ENCODE measurements at regions not wholly inside any gene's neighbourhood (a gene's known extent, or its start where the extent isn't known, plus 50 kb on each side); places are given as distances from the start of the nearest gene placed in this dataset.

- CTCF ChIA-PET: no interaction called here
- Histone ChIP-seq H3K36me3 (ENCODE audit: control insufficient read depth in 1 of 2, insufficient read depth in 2 of 2, low read length in 2 of 2) (no peaks in the 10 kb centered on the region), H3K27me3 (ENCODE audit: insufficient read depth, low read length) (no peaks in the 10 kb centered on the region), H3K79me2 (ENCODE audit: insufficient read depth, low read length) (no peaks in the 10 kb centered on the region), H3K4me3 (replicated peaks in 1 of 2; ENCODE audit: low read depth in 1 of 2, low read length in 2 of 2) (no peak overlapping the region), H3K9ac (ENCODE audit: low read length) (no peak overlapping the region), H3K4me2 (ENCODE audit: low read length) (no peak overlapping the region), H3K9me2 (ENCODE audit: insufficient read depth) (no peaks in the 10 kb centered on the region), H2AFZ (ENCODE audit: low read depth, low read length, poor library complexity, severe bottlenecking) (no peak overlapping the region), H3K4me1 (ENCODE audit: control insufficient read depth in 1 of 2, insufficient read depth in 2 of 2, low read length in 2 of 2) (no peaks in the 10 kb centered on the region), H3K27ac (ENCODE audit: low read depth, low read length) (no peak overlapping the region), H3K9me3 (ENCODE audit: control insufficient read depth in 1 of 2, insufficient read depth in 1 of 2, low read depth in 1 of 2, low read length in 2 of 2) (peaks cover 10% of the 10 kb centered on the region in 2 experiments; a peak in 2 of 4 replicates), H4K20me1 (ENCODE audit: insufficient read depth) (no peaks in the 10 kb centered on the region)
- TF ChIP-seq YY1 (IDR thresholded peaks at IDR 0.05; ENCODE audit: extremely low read depth, insufficient replicate concordance, low read depth, low read length) (no peak), CEBPB (IDR thresholded peaks at IDR 0.05; ENCODE audit: low read depth) (no peak), SIN3A (IDR thresholded peaks at IDR 0.05; ENCODE audit: low read depth) (no peak), REST (IDR thresholded peaks at IDR 0.05; ENCODE audit: low read depth) (no peak), FOSL1 (IDR thresholded peaks at IDR 0.05; ENCODE audit: low read depth) (no peak), ZNF274 (IDR thresholded peaks at IDR 0.05; ENCODE audit: low read depth, low read length) (no peak), POLR2AphosphoS5 (IDR thresholded peaks at IDR 0.05; ENCODE audit: low read depth, low read length) (no peak)
- TF ChIP-seq, protein P1, sequence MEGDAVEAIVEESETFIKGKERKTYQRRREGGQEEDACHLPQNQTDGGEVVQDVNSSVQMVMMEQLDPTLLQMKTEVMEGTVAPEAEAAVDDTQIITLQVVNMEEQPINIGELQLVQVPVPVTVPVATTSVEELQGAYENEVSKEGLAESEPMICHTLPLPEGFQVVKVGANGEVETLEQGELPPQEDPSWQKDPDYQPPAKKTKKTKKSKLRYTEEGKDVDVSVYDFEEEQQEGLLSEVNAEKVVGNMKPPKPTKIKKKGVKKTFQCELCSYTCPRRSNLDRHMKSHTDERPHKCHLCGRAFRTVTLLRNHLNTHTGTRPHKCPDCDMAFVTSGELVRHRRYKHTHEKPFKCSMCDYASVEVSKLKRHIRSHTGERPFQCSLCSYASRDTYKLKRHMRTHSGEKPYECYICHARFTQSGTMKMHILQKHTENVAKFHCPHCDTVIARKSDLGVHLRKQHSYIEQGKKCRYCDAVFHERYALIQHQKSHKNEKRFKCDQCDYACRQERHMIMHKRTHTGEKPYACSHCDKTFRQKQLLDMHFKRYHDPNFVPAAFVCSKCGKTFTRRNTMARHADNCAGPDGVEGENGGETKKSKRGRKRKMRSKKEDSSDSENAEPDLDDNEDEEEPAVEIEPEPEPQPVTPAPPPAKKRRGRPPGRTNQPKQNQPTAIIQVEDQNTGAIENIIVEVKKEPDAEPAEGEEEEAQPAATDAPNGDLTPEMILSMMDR (IDR thresholded peaks at IDR 0.05 in 2 of 3, conservative IDR thresholded peaks at IDR 0.05 in 1 of 3; ENCODE audit: borderline replicate concordance in 1 of 3, insufficient read depth in 1 of 3, low read depth in 2 of 3, low read length in 2 of 3): no peak
- TF ChIP-seq, protein P2, sequence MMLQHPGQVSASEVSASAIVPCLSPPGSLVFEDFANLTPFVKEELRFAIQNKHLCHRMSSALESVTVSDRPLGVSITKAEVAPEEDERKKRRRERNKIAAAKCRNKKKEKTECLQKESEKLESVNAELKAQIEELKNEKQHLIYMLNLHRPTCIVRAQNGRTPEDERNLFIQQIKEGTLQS (IDR thresholded peaks at IDR 0.05): no peak
- POLR2A ChIA-PET: no interaction called here
- RAD21 ChIA-PET (ENCODE audit: low non-redundant PET in 1 of 2, low total read pairs in 2 of 2, uncharacterized antibody in 2 of 2, unreplicated experiment in 2 of 2): no interaction called here
- BruUV-seq (replicated peaks): no TSS peak
- no peak for ATAC-seq
- no peak for DNase-seq (ENCODE audit: low read depth, low spot score)
- intact Hi-C loops (cut with micrococcal nuclease): no loop called here
Observed at GRCh38 chr2:3968736-3969135, 265.4 kb downstream of the DCDC2C start.
